ENCODE measurements at regions not wholly inside any gene's neighbourhood (a gene's known extent, or its start where the extent isn't known, plus 50 kb on each side); places are given as distances from the start of the nearest gene placed in this dataset.

- no peak for TF ChIP-seq CTCF (conservative IDR thresholded peaks at IDR 0.05 in 1 of 2, IDR thresholded peaks at IDR 0.05 in 1 of 2; ENCODE audit: extremely low read depth in 1 of 2, insufficient read depth in 1 of 2, low read depth in 1 of 2, low read length in 2 of 2)
- no peak for TF ChIP-seq EZH2 (IDR thresholded peaks at IDR 0.05; ENCODE audit: borderline replicate concordance, low read length)
Measured at GRCh38 chr16:80323808-80324195, 217.0 kb upstream of the DYNLRB2 start.
